Fibroblast of peridontal ligament (primary cell): ENCODE measurements at regions not wholly inside any gene's neighbourhood (a gene's known extent, or its start where the extent isn't known, plus 50 kb on each side); places are given as distances from the start of the nearest gene placed in this dataset.
"Not testable (repeated sequence)": the region's sequence is repeated elsewhere in the genome, so short reads cannot be mapped to it uniquely, and the experiment has no call there.

ENCODE experiments used
- DNase-seq: peaks from one replicate; pipeline ENCODE4 v3.0.0-alpha.2; 2010; ENCODE audit errors: extremely low read depth

- DNase-seq, result no peak
Measured at GRCh38 chr13:59230484-59231264, 933.1 kb downstream of the DIAPH3 start.

- no peak for DNase-seq
Measured at GRCh38 chr13:59236309-59236919, 927.3 kb downstream of the DIAPH3 start.

GRCh38 chr13:59236944-59237343 lies 926.8 kb downstream of the DIAPH3 start:
- DNase-seq, result no peak

- DNase-seq, result no peak
Measured at GRCh38 chr13:59247171-59247570, 916.6 kb downstream of the DIAPH3 start.

GRCh38 chr13:59250336-59251189 lies 913.2 kb downstream of the DIAPH3 start:
- no peak for DNase-seq

- no peak for DNase-seq
Measured at GRCh38 chr13:59259165-59260000, 904.3 kb downstream of the DIAPH3 start.

- no peak for DNase-seq
Measured at GRCh38 chr13:59261928-59262488, 901.7 kb downstream of the DIAPH3 start.

- no peak for DNase-seq
Measured at GRCh38 chr13:59263531-59263930, 900.2 kb downstream of the DIAPH3 start.

GRCh38 chr13:59266478-59267063 lies 897.2 kb downstream of the DIAPH3 start:
- DNase-seq, result no peak

- peak; percentile 68 for DNase-seq
Measured at GRCh38 chr13:59269476-59269875, 894.3 kb downstream of the DIAPH3 start.

GRCh38 chr13:59270327-59270726 lies 893.4 kb downstream of the DIAPH3 start:
- DNase-seq, result no peak

GRCh38 chr13:59274958-59275727 lies 888.6 kb downstream of the DIAPH3 start:
- DNase-seq, result no peak

GRCh38 chr13:59276436-59276835 lies 887.3 kb downstream of the DIAPH3 start:
- DNase-seq, result no peak

GRCh38 chr13:59277106-59277505 lies 886.6 kb downstream of the DIAPH3 start:
- DNase-seq, result no peak

GRCh38 chr13:59279028-59279427 lies 884.7 kb downstream of the DIAPH3 start:
- no peak for DNase-seq

GRCh38 chr13:59279576-59279975 lies 884.2 kb downstream of the DIAPH3 start:
- DNase-seq, result no peak

- no peak for DNase-seq
Measured at GRCh38 chr13:59280297-59280696, 883.4 kb downstream of the DIAPH3 start.

GRCh38 chr13:59281453-59281852 lies 882.3 kb downstream of the DIAPH3 start:
- no peak for DNase-seq

- not testable (repeated sequence) for DNase-seq
Measured at GRCh38 chr13:59292240-59292639, 871.5 kb downstream of the DIAPH3 start.

GRCh38 chr13:59299584-59299983 lies 864.1 kb downstream of the DIAPH3 start:
- DNase-seq, result no peak
